Upper lobe of left lung (tissue), 4 donors: ENCODE measurements at regions not wholly inside any gene's neighbourhood (a gene's known extent, or its start where the extent isn't known, plus 50 kb on each side); places are given as distances from the start of the nearest gene placed in this dataset.

ENCODE experiments used
- EP300 ChIP-seq, 4 donors: sonication (generic); formaldehyde crosslinking; IDR thresholded peaks; one replicate each; pipeline ENCODE4 v1.5.1; 2017; ENCODE audit warnings: antibody characterized with exemption in 4 of 4, control low read depth in 2 of 4
- POLR2A ChIP-seq, 4 donors: fragments of 450-650 bp; IDR thresholded peaks; one replicate each; pipeline ENCODE4 v1.5.1; 2016 to 2017; ENCODE audit warnings: antibody characterized with exemption in 4 of 4, mild to moderate bottlenecking in 2 of 4
- POLR2AphosphoS5 ChIP-seq, 2 donors: sonication (generic); formaldehyde crosslinking; IDR thresholded peaks; one replicate each; pipeline ENCODE4 v1.5.1; 2017; ENCODE audit warnings: antibody characterized with exemption in 2 of 2
- TF ChIP-seq, protein P1 (sequence below), 6 experiments: fragments of 450-650 bp in 4 of 6; fragments of 200-600 bp in 2 of 6; sonication (generic) in 2 of 6; IDR thresholded peaks; one replicate each; pipeline ENCODE4 v1.5.1; 2016 to 2019; ENCODE audit warnings: antibody characterized with exemption in 6 of 6

DNA sequence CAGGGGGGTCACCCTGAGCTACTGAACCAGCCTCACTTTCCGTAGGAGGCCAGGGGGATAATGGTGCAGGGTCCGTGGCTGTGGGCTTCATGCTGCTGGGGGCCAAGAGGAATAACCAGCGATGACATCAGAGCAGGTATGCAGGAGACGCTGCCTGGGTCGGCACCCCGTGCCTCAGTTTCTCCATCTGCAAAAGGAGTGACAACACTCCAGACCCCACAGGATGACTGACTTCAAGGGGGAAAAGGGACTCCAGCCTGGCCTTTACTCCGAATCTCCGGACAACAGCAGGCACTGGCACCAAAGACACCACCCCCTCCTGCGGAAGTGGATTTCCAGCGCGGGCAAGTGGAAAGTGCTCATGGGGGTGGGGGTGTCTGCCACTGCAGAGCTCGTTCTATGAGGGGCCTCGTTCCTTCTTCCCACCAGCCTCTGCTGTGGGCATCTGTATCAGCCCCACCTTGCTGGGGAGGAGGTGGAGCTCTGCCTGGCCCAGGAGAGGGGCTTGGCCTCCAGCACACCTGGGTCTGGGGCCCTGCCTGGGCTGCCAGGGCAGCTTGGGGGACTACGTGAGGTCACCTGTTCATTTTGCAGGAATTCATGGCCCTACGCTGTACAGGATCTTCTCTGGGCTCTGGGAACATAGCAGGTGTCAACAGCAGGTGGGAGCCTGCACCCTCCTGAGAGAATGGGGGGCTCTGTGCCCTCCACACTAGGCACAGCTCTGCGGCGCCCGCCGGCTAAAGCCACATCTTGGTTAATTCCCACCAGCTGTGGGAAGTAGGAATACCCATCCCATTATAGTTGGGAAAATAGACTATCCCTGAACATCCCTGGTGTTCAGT, 216.6 kb upstream of the C14orf180 start:
- TF ChIP-seq, protein P1, sequence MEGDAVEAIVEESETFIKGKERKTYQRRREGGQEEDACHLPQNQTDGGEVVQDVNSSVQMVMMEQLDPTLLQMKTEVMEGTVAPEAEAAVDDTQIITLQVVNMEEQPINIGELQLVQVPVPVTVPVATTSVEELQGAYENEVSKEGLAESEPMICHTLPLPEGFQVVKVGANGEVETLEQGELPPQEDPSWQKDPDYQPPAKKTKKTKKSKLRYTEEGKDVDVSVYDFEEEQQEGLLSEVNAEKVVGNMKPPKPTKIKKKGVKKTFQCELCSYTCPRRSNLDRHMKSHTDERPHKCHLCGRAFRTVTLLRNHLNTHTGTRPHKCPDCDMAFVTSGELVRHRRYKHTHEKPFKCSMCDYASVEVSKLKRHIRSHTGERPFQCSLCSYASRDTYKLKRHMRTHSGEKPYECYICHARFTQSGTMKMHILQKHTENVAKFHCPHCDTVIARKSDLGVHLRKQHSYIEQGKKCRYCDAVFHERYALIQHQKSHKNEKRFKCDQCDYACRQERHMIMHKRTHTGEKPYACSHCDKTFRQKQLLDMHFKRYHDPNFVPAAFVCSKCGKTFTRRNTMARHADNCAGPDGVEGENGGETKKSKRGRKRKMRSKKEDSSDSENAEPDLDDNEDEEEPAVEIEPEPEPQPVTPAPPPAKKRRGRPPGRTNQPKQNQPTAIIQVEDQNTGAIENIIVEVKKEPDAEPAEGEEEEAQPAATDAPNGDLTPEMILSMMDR (IDR thresholded peaks at IDR 0.05): no peak
- TF ChIP-seq POLR2AphosphoS5 (IDR thresholded peaks at IDR 0.05) (no peak), EP300 (IDR thresholded peaks at IDR 0.05) (no peak), POLR2A (IDR thresholded peaks at IDR 0.05) (no peak)
